Colonic mucosa (tissue), 4 donors: ENCODE measurements at regions not wholly inside any gene's neighbourhood (a gene's known extent, or its start where the extent isn't known, plus 50 kb on each side); places are given as distances from the start of the nearest gene placed in this dataset.
A peak's percentile ranks its signal among the peaks of the same experiment; 100 is the strongest.

ENCODE experiments used
- DNase-seq: peaks from one replicate; pipeline ENCODE4 v3.0.0-alpha.2; 2020
- H3K27ac ChIP-seq: fragments of 200-600 bp; one replicate; pipeline ENCODE4 v1.8.0; 2021
- H3K27me3 ChIP-seq: fragments of 200-600 bp; one replicate; pipeline ENCODE4 v1.8.0; 2021
- H3K36me3 ChIP-seq: fragments of 200-600 bp; one replicate; pipeline ENCODE4 v1.8.0; 2021
- H3K4me1 ChIP-seq: fragments of 200-600 bp; one replicate; pipeline ENCODE4 v1.8.0; 2021; ENCODE audit warnings: mild to moderate bottlenecking
- H3K4me3 ChIP-seq: fragments of 200-600 bp; one replicate; pipeline ENCODE4 v1.8.0; 2021
- H3K9ac ChIP-seq, 2 donors: one replicate each; pipeline ENCODE4 v1.7.0; 2013; ENCODE audit warnings: control low read depth in 2 of 2, low read depth in 2 of 2, low read length in 2 of 2
- H3K9me3 ChIP-seq: fragments of 200-600 bp; one replicate; pipeline ENCODE4 v1.8.0; 2021
- intact Hi-C: fragments of 100-400 bp; cut with DNase I; formaldehyde crosslinking; loops from one replicate; pipeline ENCODE4 v1.14.1; 2022
- TF ChIP-seq, protein P1 (sequence below): fragments of 200-600 bp; IDR thresholded peaks from one replicate; pipeline ENCODE4 v1.8.0; 2022; ENCODE audit warnings: antibody characterized with exemption, mild to moderate bottlenecking
- donor health status: healthy.
- donor health status: DM: no; HTN: no; CAD: no.
- donor health status: DM: no; HTN: no; CAD: no.

DNA sequence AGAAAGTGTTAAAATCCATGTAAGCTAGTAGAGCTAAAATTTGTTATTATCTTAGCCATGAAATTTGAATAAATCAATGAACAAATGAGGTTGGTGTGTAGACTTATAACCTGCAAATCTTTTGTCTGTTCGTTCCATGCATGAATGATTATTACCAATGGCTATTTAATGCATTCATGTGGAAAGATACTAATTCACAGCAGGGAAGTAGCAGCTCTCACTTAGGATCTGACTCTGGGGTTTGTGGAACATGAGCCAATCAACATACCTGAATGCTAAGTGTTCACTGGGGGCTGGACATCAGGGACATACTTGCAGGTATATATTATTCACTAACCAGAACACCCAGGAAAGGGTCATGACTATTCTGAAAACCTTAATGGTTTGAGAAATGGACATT, 444.1 kb downstream of the STIM2 start:
- no peaks in the 10 kb centered on the region for H3K4me1 ChIP-seq
- no peaks in the 10 kb centered on the region for H3K27me3 ChIP-seq
- H3K36me3 ChIP-seq: no peaks in the 10 kb centered on the region
- intact Hi-C loops: no loop called here
- no peaks in the 10 kb centered on the region for H3K9me3 ChIP-seq
- no peak overlapping the region for H3K4me3 ChIP-seq
- no peak overlapping the region for H3K9ac ChIP-seq
- TF ChIP-seq, protein P1, sequence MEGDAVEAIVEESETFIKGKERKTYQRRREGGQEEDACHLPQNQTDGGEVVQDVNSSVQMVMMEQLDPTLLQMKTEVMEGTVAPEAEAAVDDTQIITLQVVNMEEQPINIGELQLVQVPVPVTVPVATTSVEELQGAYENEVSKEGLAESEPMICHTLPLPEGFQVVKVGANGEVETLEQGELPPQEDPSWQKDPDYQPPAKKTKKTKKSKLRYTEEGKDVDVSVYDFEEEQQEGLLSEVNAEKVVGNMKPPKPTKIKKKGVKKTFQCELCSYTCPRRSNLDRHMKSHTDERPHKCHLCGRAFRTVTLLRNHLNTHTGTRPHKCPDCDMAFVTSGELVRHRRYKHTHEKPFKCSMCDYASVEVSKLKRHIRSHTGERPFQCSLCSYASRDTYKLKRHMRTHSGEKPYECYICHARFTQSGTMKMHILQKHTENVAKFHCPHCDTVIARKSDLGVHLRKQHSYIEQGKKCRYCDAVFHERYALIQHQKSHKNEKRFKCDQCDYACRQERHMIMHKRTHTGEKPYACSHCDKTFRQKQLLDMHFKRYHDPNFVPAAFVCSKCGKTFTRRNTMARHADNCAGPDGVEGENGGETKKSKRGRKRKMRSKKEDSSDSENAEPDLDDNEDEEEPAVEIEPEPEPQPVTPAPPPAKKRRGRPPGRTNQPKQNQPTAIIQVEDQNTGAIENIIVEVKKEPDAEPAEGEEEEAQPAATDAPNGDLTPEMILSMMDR: no peak
- no peak overlapping the region for H3K27ac ChIP-seq
- DNase-seq: no peak

DNA sequence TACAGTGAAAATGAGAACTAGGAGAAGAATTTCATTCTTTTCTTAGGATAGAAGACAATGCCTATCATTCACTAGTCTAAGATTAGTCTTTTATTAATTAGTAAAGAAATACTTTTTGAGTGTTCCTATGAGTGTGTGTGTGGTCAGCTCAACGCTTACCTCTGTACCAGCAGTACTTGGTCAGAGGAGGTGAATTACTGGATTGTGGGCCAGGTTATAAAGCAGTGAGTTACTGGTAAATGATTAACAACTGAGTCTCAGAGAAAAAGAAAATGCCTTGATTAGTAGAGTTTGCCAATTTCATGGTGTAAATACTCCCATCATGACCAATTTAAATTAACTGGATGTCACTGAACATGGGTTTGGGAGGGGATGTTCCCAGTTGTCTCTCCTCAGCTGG, 444.6 kb downstream of the STIM2 start:
- no peak for DNase-seq
- Histone ChIP-seq H3K4me3 (no peak overlapping the region), H3K9me3 (no peaks in the 10 kb centered on the region), H3K27me3 (no peaks in the 10 kb centered on the region), H3K36me3 (no peaks in the 10 kb centered on the region), H3K27ac (no peak overlapping the region), H3K4me1 (no peaks in the 10 kb centered on the region), H3K9ac (no peak overlapping the region)
- intact Hi-C loops: no loop called here
- TF ChIP-seq, protein P1: no peak

DNA sequence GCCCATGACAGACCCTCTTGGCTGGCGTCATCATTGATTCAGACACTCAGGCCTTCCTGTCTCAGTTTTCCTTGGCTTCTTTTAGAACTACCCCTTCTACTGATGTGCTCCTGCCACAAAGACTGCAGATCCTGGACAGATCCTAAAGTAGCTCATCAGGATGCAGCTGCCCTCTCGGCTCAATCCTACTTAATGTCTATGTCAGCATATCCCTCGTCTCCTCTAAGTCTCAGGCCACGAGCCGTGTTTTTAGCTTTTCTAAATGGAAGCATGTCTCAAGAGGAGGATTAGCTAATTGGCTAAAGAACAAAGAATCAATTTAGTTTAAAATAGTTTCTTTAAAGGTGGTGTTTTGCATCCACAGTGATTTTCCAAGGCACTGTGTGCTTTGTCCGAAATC, 447.7 kb downstream of the STIM2 start:
- Histone ChIP-seq H3K9ac (no peak overlapping the region), H3K4me1 (no peaks in the 10 kb centered on the region), H3K9me3 (no peaks in the 10 kb centered on the region), H3K27me3 (no peaks in the 10 kb centered on the region), H3K4me3 (no peak overlapping the region), H3K27ac (no peak overlapping the region), H3K36me3 (no peaks in the 10 kb centered on the region)
- TF ChIP-seq, protein P1: no peak
- intact Hi-C loops: no loop called here
- DNase-seq: no peak

DNA sequence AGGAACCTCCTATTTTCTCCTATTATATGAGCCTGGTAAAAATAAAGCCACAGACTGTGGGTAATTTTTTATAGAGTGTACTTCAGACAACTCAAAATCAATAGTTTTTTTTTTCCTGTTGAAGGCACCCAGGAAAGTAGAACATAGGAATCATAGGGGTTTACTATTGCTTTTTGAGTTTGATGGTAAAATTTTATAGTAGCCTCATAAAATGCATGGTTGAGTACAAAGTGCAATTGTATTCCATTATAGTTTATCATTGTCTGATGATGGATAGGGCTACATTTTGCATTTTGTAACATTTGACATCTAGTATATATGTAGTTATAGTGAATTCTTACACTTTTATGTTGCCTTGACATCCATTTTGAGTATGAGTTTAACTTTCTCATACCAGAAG, 455.0 kb downstream of the STIM2 start:
- Histone ChIP-seq H3K27me3 (no peaks in the 10 kb centered on the region), H3K9ac (no peak overlapping the region), H3K36me3 (no peaks in the 10 kb centered on the region), H3K4me3 (no peak overlapping the region), H3K9me3 (no peaks in the 10 kb centered on the region), H3K4me1 (peaks cover 4% of the 10 kb centered on the region), H3K27ac (peak overlapping the region; percentile 69)
- intact Hi-C loops: loop anchor here (5.0 kb wide), 1 partner anchor 263 kb away; no protein-coding TSS in a partner anchor
- TF ChIP-seq, protein P1: no peak
- no peak for DNase-seq

DNA sequence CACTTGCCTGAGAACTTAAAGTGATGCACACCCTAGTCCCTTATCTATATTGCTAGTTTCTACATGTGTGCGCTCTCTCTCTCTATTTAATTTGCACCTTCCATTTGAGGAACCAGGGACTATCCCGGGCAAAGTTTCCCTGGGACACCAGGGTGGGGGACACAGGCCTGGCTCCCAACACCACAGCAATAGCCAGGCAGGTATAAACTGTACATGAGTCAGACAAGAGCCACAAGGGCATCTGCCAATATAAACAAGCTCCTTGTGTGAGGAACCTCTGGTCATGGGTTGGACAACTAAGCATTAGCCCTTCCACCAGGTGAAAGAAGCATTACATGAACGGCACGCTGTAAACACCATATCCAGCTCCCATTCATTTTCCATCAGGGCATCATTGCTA, 455.5 kb downstream of the STIM2 start:
- DNase-seq: peak; percentile 72
- H3K4me1 ChIP-seq: peaks cover 4% of the 10 kb centered on the region
- TF ChIP-seq, protein P1: no peak

More for the DNA sequence above, 455.5 kb downstream of the STIM2 start:
- intact Hi-C loops: loop anchor here (5.0 kb wide), 1 partner anchor 264 kb away; no protein-coding TSS in a partner anchor
- Histone ChIP-seq H3K27me3 (no peaks in the 10 kb centered on the region), H3K27ac (peak overlapping the region; percentile 69), H3K4me3 (no peak overlapping the region), H3K36me3 (no peaks in the 10 kb centered on the region), H3K9ac (peak overlapping the region in 1 of 2 donors; percentile 12), H3K9me3 (no peaks in the 10 kb centered on the region)
